GM18508 (cell line): ENCODE measurements at regions not wholly inside any gene's neighbourhood (a gene's known extent, or its start where the extent isn't known, plus 50 kb on each side); places are given as distances from the start of the nearest gene placed in this dataset.
"Not testable (repeated sequence)": the region's sequence is repeated elsewhere in the genome, so short reads cannot be mapped to it uniquely, and the experiment has no call there.

Source experiments
- ATAC-seq: cut with Tn5 transposase; IDR thresholded peaks from one replicate; pipeline ENCODE4 v1.9.1; 2021; ENCODE audit warnings: moderate number of reproducible peaks; ENCODE audit not compliant: insufficient read depth, unreplicated experiment

- ATAC-seq = no peak
Observed at GRCh38 chr3:177781686-177782161, 584.4 kb upstream of the TBL1XR1 start.

GRCh38 chr3:177783338-177783737, 586.1 kb upstream of the TBL1XR1 start:
- ATAC-seq = no peak

- no peak for ATAC-seq
Observed at GRCh38 chr3:177783767-177784166, 586.5 kb upstream of the TBL1XR1 start.

- no peak for ATAC-seq
Observed at GRCh38 chr3:177787279-177788041, 590.2 kb upstream of the TBL1XR1 start.

- no peak for ATAC-seq
Observed at GRCh38 chr3:177789500-177789899, 592.2 kb upstream of the TBL1XR1 start.

DNA sequence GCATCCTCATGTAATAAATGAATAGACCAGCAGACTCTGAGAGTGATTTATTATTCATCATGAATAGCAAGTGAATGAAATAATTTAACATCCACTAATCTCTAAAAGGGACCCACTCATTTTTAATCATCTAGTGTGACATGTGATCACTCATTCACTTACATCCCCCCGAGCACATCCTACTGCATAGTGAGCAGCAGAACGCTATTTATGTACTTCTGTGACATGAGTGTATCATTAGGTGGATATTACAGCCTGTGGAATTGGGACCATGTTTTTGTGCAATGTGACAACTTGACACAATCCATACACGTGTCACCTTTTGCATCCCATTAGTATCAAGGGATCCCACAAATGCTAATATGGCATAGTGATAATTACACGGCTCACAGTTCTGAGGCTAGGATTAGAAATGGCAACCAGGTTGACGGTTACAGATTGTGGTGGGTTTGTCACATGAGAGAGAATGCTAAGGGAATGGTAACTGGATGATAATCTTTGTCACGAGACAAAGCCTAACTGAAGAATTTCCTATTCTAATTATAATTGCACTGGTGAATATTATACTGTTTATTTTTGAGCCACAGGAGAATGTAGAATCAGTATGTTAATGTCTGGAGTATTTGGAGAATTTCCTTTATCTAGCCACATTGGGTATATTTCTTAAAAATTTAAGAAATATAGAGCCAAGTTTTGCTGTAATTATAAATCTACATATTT, 595.2 kb upstream of the TBL1XR1 start:
- ATAC-seq = no peak

GRCh38 chr3:177793451-177793850, 596.2 kb upstream of the TBL1XR1 start:
- no peak for ATAC-seq

DNA sequence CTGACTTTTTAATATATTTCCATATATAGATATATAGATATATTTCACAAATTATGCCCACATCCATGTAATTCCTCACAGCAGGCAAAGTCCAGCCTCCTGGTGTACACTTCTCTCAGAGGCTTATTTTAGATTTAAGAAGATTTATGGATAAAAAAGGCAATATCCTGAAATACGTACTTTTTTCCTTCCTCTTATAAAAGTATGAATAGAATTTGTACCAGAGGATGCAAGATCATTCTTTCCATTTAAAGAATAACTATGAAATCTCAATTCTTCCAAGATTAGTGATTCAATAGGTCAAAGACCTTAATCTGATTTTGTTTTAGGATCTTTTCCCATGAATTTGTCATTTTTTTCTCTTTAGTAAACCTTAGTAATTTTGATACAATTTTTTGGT, 597.9 kb upstream of the TBL1XR1 start:
- ATAC-seq = no peak

GRCh38 chr3:177795859-177796258, 598.6 kb upstream of the TBL1XR1 start:
- ATAC-seq = no peak

DNA sequence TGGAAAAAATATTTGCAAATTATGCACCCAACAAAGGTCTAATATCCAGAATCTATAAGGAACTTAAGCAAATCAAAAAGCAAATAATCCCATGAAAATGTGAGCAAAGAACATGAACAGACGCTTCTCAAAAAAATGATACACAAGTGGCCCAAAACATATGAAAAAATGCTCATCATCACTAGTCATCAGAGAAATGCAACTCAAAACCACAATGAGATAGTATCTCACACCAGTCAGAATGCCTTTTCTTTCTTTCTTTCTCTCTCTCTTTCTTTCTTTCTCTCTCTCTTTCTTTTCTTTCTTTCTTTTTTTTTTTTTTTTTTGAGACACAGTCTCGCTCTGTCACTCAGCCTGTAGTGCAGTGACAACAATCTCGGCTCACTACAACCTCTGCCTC, 602.9 kb upstream of the TBL1XR1 start:
- ATAC-seq = not testable (repeated sequence)

DNA sequence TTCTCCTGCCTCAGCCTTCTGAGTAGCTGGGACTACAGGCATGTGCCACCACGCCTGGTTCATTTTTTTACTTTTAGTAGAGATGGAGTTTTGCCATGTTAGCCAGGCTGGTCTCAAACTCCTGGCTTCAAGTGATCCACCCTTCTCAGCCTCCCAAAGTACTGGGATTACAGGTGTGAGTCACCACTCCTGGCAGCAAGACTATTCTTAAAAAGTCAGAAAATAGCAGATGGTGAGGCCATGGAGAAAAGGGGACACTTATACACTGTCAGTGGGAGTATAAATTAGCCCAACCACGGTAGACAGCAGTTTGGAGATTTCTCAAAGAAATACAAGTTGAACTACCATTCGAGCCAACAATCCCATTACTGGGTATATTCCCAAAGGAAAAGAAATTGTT, 603.3 kb upstream of the TBL1XR1 start:
- no peak for ATAC-seq

DNA sequence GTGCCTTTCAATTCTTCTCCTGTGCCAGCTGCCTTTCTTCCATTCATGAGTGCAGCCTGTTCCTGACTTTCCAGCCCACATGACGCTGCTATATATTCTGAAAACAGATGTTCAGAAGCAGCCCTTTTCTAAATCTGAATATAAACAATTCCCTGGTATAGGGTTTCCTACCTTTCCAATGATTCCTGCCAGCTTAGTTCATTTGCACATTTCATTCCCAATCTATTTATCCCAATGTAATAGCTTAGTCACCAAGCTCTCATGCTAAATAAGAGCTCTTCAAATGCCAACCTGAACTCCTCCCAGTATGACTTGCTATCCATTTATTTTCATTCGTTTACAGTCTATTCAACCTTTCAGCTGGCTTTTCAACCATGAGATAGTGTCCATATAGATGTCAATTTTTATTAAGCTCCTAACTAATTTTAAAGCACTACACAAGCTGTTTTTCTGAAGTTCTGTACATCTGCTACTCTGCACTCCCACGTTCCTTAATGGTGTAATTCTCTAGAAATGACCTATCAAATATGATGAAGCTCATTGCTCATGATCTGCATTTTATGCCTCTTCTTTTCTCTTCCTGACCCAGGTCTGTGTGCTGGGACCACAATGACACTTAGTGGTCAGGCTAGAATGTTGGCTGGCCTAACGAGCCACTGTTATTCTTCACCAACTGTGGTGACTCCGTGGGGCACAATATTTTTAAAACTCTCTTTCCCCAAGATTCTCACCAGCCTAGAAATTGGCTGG, 605.0 kb upstream of the TBL1XR1 start:
- ATAC-seq = no peak

GRCh38 chr3:177803500-177803899, 606.2 kb upstream of the TBL1XR1 start:
- ATAC-seq = no peak

- ATAC-seq = no peak
Observed at GRCh38 chr3:177804032-177804431, 606.8 kb upstream of the TBL1XR1 start.

GRCh38 chr3:177804646-177805045, 607.4 kb upstream of the TBL1XR1 start:
- ATAC-seq = no peak

DNA sequence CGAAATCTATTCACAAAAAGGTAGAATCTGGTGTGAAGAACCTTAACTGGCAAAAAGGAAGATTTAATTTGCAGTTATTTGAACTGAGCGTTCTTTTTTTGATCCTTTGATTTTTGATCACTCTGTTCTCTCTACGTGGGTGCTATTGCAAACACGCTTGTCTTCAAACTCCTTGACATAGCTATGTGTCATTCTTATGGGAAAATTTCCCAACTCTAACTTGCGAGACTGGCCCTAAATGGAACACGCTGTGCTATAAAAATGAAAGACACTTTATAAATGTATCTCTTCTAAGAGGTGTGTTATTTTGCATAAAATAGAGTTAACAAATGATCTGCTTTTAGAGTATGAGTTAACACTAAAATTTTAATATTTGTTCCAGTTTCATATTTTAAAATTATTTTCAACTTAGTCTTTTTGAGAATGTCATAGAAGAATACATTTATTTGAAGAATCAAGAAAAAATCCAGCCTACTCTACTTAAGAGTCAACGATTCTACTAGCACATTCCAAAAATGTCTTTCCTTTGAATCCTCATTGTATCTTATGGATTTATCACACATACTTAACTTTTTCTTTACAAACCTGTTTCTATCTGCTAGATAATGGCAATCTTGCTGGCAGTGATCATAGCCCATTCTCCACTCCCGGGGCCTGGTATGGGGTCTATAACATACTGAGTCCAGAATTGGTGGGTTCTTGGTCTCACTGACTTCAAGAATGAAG, 610.0 kb upstream of the TBL1XR1 start:
- ATAC-seq = no peak

- ATAC-seq = not testable (repeated sequence)
Observed at GRCh38 chr3:177808928-177809478, 611.7 kb upstream of the TBL1XR1 start.

- ATAC-seq = no peak
Observed at GRCh38 chr3:177810162-177810623, 612.9 kb upstream of the TBL1XR1 start.

- ATAC-seq = no peak
Observed at GRCh38 chr3:177811112-177811511, 613.8 kb upstream of the TBL1XR1 start.

GRCh38 chr3:177811835-177812234, 614.6 kb upstream of the TBL1XR1 start:
- ATAC-seq = no peak
